GM04503 (cell line): ENCODE measurements at regions not wholly inside any gene's neighbourhood (a gene's known extent, or its start where the extent isn't known, plus 50 kb on each side); places are given as distances from the start of the nearest gene placed in this dataset.
"Not testable (repeated sequence)": the region's sequence is repeated elsewhere in the genome, so short reads cannot be mapped to it uniquely, and the experiment has no call there.

Experiments
- DNase-seq: peaks from one replicate; pipeline ENCODE4 v3.0.0-alpha.2; 2012; ENCODE audit warnings: low read depth

GRCh38 chr9:26667882-26668281 is 224.7 kb downstream of the CAAP1 start:
- no peak for DNase-seq

GRCh38 chr9:26665666-26666065 is 226.9 kb downstream of the CAAP1 start:
- no peak for DNase-seq

DNA sequence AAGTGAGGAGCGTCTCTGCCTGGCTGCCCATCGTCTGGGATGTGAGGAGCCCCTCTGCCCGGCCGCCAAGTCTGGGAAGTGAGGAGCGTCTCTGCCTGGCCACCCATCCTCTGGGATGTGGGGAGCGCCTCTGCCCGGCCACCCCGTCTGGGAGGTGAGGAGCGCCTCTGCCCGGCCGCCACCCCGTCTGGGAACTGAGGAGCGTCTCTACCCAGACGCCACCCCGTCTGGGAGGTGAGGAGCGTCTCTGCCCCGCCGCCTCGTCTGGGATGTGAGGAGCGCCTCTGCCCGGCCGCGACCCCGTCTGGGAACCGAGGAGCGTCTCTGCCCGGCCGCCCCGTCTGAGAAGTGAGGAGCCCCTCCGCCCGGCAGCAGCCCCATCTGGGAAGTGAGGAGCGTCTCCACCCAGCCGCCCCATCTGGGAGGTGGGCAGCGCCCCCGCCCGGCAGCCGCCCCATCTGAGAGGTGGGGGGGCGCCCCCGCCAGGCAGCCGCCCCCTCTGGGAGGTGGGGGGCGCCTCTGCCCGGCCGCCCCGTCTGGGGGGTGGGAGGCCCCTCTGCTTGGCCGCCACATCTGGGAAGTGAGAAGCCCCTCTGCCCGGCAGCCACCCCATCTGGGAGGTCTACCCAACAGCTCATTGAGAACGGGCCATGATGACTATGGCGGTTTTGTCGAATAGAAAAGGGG is 228.4 kb downstream of the CAAP1 start:
- not testable (repeated sequence) for DNase-seq

DNA sequence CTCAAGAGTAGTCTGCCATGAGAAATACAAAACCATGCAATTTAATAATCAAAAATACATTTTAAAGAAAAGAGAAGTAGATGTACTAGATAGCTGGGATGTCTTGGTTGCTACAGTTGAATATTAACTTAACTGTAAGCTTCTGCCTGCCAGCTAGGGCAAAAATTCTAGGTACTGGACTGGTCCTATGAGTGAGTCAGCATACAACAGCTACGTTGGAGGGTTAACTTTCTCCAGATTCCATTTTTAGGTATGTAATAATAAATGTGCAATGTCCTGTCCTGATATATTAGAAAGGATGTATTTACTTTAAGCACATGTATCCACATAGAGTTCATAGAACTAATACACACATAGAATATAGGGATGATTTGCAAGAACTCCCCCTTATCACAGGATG is 230.1 kb downstream of the CAAP1 start:
- DNase-seq, result no peak

DNA sequence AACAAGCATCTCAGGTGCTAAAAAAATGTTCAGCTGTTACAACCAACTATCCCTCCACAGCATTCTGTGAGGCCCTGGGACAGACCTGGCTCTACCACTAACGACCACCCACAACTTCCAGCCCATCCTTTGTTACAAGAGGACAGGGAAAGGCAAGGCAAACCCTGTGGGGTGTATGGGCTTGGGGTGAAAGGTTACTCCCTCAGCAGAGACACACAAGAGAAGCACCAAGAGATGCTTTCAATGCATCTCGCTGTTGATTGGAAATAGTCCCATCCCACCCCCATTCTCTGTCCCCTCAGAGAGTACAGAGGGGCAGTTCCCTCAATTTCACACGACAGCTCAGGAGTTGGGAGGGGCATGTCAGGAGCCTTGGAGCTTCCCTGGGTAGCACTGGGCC is 234.1 kb downstream of the CAAP1 start:
- no peak for DNase-seq

DNA sequence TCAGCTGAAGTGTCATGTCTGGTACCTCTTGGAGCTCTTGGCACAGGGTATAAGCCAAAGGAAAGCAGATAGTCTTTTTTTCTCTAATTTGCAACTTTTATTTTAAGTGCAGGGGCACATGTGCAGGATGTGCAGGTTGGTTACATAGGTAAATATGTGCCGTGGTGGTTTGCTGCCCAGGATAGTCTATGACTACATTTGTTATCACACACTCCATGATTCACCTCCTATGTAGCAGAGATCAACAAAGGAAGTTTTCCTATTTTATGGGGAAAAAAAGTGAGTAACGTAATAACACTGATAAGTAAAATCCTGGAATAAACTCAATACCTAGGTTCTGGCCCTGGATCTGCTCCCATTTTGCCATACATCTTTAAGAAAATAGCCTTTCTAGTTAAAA is 234.6 kb downstream of the CAAP1 start:
- DNase-seq, result no peak

DNA sequence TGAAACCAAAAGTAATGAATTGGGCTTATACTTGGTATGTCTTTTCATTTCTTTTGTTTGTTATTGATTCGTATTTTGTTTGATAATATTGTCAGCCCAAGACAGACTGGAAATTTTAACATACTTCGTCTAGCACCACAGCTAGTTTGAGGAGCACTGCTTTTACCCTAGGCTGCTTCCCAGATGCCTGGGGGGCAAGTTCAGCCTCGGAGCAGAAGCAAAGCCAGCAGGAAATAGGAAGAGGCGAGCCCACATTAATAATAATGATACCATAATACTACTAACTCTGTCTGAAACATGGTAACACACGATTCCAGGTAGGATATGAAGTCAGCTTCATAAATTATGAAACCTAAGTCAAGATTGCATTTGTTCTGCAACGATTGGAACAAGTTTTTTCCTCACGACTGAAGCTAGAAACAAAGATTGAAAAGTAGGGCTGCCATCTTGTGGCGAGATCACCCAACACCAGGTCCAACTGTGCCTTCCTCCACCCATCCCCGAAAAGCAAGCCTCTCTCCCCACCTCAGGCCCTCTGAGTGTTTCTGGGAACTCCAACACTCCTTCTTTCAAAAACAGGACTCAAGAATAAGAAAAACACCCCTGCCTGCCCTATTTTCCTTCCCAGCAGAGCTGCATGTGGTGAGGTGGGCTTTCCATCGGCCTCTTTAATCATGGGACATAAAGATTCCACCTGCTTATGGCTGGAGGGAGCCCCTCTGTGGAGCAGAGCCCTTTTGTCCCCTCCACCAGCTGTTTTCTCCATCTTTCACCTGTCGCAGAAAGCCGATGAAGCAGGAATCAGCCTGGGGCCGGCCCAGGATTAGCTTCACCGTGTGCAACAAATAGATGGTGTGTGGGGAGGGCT is 236.4 kb downstream of the CAAP1 start:
- DNase-seq, result peak; percentile 2

DNA sequence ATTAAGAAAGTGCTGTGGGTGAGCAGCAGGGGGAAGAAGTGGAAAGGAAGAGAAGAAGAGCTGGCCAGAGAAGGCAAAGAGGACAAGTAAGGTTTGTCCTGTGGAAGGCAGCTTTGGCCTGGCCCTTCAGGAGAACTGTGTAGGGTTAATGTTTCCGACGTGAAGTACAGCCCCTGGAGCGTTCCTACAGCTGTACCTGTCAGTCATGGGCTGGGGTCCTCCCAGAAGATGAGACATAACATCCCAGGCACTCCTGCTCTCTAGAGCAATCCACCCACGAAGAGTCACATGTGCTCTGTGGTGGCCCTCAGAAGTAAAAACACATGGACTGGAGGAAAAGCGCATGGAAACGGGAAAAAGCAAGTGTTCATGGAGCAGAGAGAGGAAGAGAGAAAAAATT is 237.4 kb downstream of the CAAP1 start:
- DNase-seq, result no peak

DNA sequence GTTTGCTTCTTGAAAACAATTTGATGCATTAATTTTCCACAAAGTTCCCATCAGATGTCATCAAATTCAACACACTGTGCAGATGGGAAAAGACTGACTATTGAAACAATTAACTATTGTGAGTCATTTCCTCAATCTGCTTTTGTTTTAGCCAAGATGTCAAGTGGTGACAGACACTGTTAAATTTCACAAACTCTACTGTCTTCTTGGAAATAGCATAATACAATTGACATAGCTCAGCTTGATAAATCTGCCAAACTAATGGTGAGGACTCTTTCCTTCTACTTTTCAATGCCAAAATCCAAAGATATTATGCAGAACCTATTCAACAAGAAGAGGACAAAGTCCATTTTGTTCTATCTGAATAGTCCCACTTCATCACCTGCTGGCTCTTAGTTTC is 242.3 kb downstream of the CAAP1 start:
- no peak for DNase-seq

GRCh38 chr9:26643826-26644225 is 248.8 kb downstream of the CAAP1 start:
- no peak for DNase-seq

- no peak for DNase-seq
Observed at GRCh38 chr9:26639761-26640160, 252.8 kb downstream of the CAAP1 start.

DNA sequence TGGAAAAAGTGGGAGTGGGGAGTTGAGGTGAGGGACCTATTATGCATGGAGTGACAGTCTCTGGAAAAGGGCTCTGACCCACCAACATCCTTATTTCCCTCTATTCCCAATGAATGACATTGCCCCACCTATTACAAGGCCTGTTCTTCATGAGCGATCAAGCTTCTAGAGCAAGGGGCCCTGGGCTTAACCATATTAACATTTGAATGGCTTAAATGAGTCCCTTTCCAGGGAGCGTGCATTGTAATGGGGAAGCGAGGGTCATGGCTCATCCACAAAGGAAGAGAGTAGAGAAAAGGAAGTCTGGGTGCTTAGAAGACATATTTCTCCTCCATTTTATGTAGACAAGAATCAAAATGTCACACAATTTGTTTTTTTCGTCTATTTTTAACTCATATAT is 255.5 kb downstream of the CAAP1 start:
- no peak for DNase-seq

DNA sequence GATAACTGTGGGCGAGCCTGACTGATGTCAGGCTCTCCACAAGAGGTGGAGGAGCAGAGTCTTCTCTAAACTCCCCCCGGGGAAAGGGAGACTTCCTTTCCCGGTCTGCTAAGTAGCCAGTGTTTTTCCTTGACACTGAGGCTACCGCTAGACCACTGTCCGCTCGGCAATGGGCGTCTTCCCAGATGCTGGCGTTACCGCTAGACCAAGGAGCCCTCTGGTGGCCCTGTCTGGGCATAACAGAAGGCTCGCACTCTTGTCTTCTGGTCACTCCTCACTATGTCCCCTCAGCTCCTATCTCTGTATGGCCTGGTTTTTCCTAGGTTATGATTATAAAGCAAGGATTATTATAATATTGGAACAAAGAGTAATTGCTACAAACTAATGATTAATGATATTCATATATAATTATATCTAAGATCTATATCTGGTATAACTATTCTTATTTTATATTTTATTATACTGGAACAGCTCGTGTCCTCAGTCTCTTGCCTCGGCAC is 278.7 kb downstream of the CAAP1 start:
- DNase-seq, result not testable (repeated sequence)

DNA sequence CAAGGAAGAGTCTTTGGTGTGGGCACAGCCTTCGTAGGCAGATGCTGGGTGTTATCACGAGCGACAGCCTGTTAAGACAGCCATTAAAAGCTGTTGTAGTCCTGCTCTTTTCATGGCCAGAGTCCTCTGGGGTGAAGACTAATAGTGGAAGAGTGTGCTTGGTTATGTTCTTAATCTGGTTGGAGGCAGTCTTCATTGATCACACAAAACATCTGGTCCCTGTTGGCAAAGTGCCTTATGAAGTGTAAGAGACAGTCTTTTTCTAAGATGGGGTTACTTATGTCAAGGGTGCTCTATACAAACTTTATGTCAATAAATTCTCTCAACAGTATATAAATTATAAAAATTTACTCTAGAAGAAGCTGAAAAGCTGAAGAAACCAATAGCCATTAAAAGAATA is 280.4 kb downstream of the CAAP1 start:
- no peak for DNase-seq

DNA sequence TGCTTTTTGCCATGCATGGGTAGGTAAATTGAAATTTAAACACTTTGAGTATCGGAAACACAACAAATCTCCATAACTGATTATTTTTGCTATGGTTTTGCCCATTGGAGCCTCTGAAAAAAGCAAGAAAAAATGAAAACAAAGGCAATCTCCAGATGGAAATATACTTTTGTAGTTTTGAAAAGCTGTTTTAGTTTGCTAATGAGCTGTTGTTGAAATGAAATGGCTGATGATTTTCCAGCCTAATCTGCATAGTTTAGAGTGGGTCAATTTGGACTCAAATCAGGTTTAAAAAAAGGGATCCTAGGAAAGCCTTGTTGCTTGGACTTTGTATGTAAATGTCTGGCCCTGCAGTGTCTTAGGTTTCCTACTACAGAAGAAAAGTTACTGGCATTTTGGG is 285.8 kb downstream of the CAAP1 start:
- DNase-seq, result no peak

DNA sequence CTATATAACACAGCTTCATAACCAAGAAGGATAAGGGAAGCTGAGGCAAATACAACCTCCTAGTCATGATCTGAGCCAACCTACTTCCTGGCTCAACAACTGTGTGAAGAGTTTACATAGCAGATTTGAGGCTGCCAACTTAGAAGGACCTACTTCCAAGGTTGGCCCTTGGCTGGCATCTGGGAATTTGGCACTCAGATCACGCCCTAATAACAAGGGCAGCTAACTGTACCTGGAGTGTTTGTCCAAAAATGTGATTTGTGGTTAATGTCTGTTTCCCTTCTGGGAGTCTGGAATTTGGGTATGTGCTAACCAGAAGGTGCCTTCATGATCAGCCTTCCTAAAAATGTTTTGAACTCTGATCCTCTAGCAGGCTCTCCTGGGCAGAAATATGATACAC is 287.2 kb downstream of the CAAP1 start:
- no peak for DNase-seq

GRCh38 chr9:26604076-26604662 is 288.4 kb downstream of the CAAP1 start:
- DNase-seq, result no peak

- DNase-seq, result no peak
Observed at GRCh38 chr9:26603617-26604016, 289.0 kb downstream of the CAAP1 start.

DNA sequence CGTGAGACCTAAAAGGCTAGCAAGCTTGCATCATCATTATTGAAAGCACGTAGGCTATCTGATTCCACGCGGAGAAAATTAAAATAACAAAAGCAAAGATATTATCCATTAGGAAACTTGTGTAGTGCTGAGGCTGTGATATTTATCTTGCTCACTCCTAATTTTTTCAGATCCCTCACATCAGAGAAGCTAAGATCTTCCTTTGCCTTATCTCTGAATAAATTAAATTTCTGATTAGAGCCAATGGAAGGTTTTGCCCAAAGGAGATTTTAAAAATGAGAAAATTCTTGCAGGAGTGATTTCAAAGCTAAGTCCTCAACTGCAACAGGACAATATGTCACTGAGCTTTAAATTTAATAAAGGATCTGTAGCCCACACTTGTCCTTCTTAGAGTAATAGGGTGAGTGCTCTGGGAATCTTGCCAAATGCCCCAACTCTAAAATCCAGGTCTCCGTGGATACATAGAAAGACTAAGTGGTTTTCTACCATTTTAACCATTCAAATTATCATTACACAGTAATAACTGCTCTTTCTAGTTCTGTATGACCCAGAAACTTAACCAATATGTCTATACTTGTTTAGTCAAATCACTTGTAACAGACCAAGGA is 295.0 kb downstream of the CAAP1 start:
- no peak for DNase-seq

GRCh38 chr9:26579056-26579455 is 313.5 kb downstream of the CAAP1 start:
- no peak for DNase-seq

GRCh38 chr9:26574898-26575440 is 317.6 kb downstream of the CAAP1 start:
- no peak for DNase-seq

- DNase-seq, result no peak
Observed at GRCh38 chr9:26574256-26574655, 318.3 kb downstream of the CAAP1 start.
